Hematopoietic multipotent progenitor cell treated with erythropoietin and hydrocortisone succinate and interleukin-3 and kit ligand, for 15 days (in vitro differentiated cells): ENCODE measurements at regions not wholly inside any gene's neighbourhood (a gene's known extent, or its start where the extent isn't known, plus 50 kb on each side); places are given as distances from the start of the nearest gene placed in this dataset.
"Not testable (repeated sequence)": the region's sequence is repeated elsewhere in the genome, so short reads cannot be mapped to it uniquely, and the experiment has no call there.

Source experiments
- DNase-seq: peaks from one replicate; pipeline ENCODE4 v3.0.0-alpha.2; 2015; ENCODE audit warnings: low spot score

GRCh38 chr5:130324953-130325671 lies 420.8 kb downstream of the CHSY3 start:
- DNase-seq, result no peak

- DNase-seq, result no peak
Observed at GRCh38 chr5:130323804-130324454, 419.7 kb downstream of the CHSY3 start.

GRCh38 chr5:130321931-130322330 lies 417.7 kb downstream of the CHSY3 start:
- no peak for DNase-seq

- DNase-seq, result no peak
Observed at GRCh38 chr5:130316971-130317680, 412.9 kb downstream of the CHSY3 start.

GRCh38 chr5:130295235-130295634 lies 391.0 kb downstream of the CHSY3 start:
- no peak for DNase-seq

GRCh38 chr5:130294798-130295197 lies 390.5 kb downstream of the CHSY3 start:
- not testable (repeated sequence) for DNase-seq

GRCh38 chr5:130290219-130290618 lies 386.0 kb downstream of the CHSY3 start:
- no peak for DNase-seq

GRCh38 chr5:130289132-130290088 lies 385.1 kb downstream of the CHSY3 start:
- no peak for DNase-seq

GRCh38 chr5:130287438-130287837 lies 383.2 kb downstream of the CHSY3 start:
- no peak for DNase-seq

- no peak for DNase-seq
Observed at GRCh38 chr5:130286971-130287370, 382.7 kb downstream of the CHSY3 start.

- no peak for DNase-seq
Observed at GRCh38 chr5:130282049-130282448, 377.8 kb downstream of the CHSY3 start.

GRCh38 chr5:130280528-130281217 lies 376.4 kb downstream of the CHSY3 start:
- no peak for DNase-seq

- DNase-seq, result no peak
Observed at GRCh38 chr5:130279386-130279785, 375.1 kb downstream of the CHSY3 start.

- DNase-seq, result no peak
Observed at GRCh38 chr5:130278136-130278535, 373.9 kb downstream of the CHSY3 start.

GRCh38 chr5:130277522-130277921 lies 373.3 kb downstream of the CHSY3 start:
- DNase-seq, result no peak

GRCh38 chr5:130277002-130277401 lies 372.7 kb downstream of the CHSY3 start:
- DNase-seq, result no peak

GRCh38 chr5:130272837-130273236 lies 368.6 kb downstream of the CHSY3 start:
- DNase-seq, result no peak

GRCh38 chr5:130270786-130271185 lies 366.5 kb downstream of the CHSY3 start:
- no peak for DNase-seq

- no peak for DNase-seq
Observed at GRCh38 chr5:130268489-130268888, 364.2 kb downstream of the CHSY3 start.

- DNase-seq, result no peak
Observed at GRCh38 chr5:130267926-130268325, 363.7 kb downstream of the CHSY3 start.

- no peak for DNase-seq
Observed at GRCh38 chr5:130260481-130260880, 356.2 kb downstream of the CHSY3 start.
